ENCODE measurements at regions not wholly inside any gene's neighbourhood (a gene's known extent, or its start where the extent isn't known, plus 50 kb on each side); places are given as distances from the start of the nearest gene placed in this dataset.

- TF ChIP-seq MAX (IDR thresholded peaks at IDR 0.05), result no peak
- no peak for TF ChIP-seq CTCF (IDR thresholded peaks at IDR 0.05; ENCODE audit: low read depth, low read length, missing input control)
- no peak for TF ChIP-seq GABPA (IDR thresholded peaks at IDR 0.05 in 1 of 2, conservative IDR thresholded peaks at IDR 0.05 in 1 of 2)
- TF ChIP-seq JUND (IDR thresholded peaks at IDR 0.05), result no peak
- TF ChIP-seq FOXA2 (IDR thresholded peaks at IDR 0.05), result no peak
- TF ChIP-seq NR2F2 (IDR thresholded peaks at IDR 0.05), result no peak
Observed at GRCh38 chr5:167867281-167867680, 424.2 kb upstream of the WWC1 start.

Data from liver (tissue), 3 donors.